GM19397 (cell line): ENCODE measurements at regions not wholly inside any gene's neighbourhood (a gene's known extent, or its start where the extent isn't known, plus 50 kb on each side); places are given as distances from the start of the nearest gene placed in this dataset.

Source experiments
- ATAC-seq: cut with Tn5 transposase; IDR thresholded peaks from one replicate; pipeline ENCODE4 v1.9.1; 2021; ENCODE audit warnings: mild to moderate bottlenecking, moderate library complexity; ENCODE audit not compliant: unreplicated experiment

DNA sequence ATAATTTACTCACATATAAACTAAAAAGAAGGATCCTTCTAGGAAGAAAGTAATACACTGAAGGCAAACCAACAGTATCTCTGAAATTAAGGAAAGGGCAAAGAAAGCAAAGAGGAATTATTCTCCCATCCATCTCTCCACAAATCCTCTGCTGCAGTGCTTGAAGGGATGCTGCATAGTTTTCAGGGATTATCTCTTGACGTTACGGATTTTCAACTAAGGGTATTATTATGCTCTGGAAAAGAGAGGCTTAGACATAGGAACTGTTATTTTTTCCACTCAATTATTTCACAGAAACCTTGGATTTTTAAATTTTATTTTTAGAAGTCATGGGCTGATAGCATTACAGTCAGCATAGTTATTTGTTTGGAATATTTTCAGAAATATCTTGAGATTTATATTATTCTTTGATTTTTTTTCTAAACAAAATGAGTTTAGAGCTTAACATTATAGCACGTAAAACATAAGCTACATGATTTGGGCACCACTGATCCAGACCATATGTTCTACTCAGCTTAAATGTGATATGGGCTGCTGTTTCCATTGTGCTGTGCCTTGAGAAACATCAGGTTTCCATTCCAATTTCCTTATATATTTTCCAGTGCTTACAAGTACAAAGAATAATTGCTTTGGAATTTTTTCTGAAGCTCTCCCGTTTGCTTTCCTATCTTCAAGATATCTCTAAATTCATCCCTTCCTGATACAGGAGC lies 57.9 kb upstream of the DCN start:
- no peak for ATAC-seq

DNA sequence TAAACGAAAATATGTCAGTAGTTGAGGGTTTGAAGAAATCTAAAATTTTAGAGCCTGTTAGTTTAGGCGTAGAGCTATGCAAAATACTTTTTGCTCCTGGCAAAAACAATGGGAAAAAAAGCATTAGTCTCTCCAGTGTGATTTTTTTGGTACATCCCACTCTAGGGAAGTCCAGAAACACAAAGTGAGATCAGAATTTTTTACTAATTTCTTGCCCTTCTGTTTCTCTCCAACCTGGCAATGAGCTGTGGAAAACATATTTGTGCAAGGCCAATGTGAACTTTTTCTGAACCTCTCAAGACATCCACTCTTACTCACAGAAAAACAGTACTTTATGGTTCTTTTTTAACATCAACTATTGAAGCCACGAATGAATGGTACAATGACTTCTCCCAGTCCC lies 56.9 kb upstream of the DCN start:
- ATAC-seq: no peak
